Neural cell (in vitro differentiated cells): ENCODE measurements at regions not wholly inside any gene's neighbourhood (a gene's known extent, or its start where the extent isn't known, plus 50 kb on each side); places are given as distances from the start of the nearest gene placed in this dataset.

ENCODE experiments used
- H2AFZ ChIP-seq: fragments of 200-600, 300-800 bp; sonication (generic), shearing (Covaris generic); 2 replicates; pipeline ENCODE4 v1.6.0; 2014; ENCODE audit warnings: low read depth, mild to moderate bottlenecking, antibody characterized with exemption, low read length, moderate library complexity
- H3F3A ChIP-seq: fragments of 200-600 bp; shearing (Covaris generic); 2 replicates; pipeline ENCODE4 v1.6.1; 2016; ENCODE audit warnings: mild to moderate bottlenecking, moderate library complexity, mixed read lengths, antibody characterized with exemption, low read length; ENCODE audit not compliant: insufficient read depth, poor library complexity, severe bottlenecking
- H3K27ac ChIP-seq: fragments of 200-600, 300-800 bp; sonication (generic), shearing (Covaris generic); 2 replicates; pipeline ENCODE4 v1.5.1; 2014; ENCODE audit warnings: mild to moderate bottlenecking, low read length, moderate library complexity
- H3K27me3 ChIP-seq: fragments of 300-800, 200-600 bp; sonication (generic), shearing (Covaris generic); 2 replicates; pipeline ENCODE4 v1.6.0; 2014; ENCODE audit warnings: mild to moderate bottlenecking, low read depth, low read length, moderate library complexity; ENCODE audit not compliant: insufficient read depth
- H3K36me3 ChIP-seq: fragments of 300-800, 200-600 bp; sonication (generic), shearing (Covaris generic); 2 replicates; pipeline ENCODE4 v1.5.1; 2014; ENCODE audit warnings: mild to moderate bottlenecking, antibody characterized with exemption, low read length, moderate library complexity; ENCODE audit not compliant: insufficient read depth
- H3K4me2 ChIP-seq: fragments of 300-800, 200-600 bp; sonication (generic), shearing (Covaris generic); 2 replicates; pipeline ENCODE4 v1.6.0; 2014; ENCODE audit warnings: mild to moderate bottlenecking, low read length
- H3K4me3 ChIP-seq: fragments of 300-800, 200-600 bp; sonication (generic), shearing (Covaris generic); 2 replicates; pipeline ENCODE4 v1.5.1; 2014; ENCODE audit warnings: mild to moderate bottlenecking, low read length, moderate library complexity
- H3K79me2 ChIP-seq: fragments of 200-600 bp; shearing (Covaris generic); replicated peaks from 2 replicates; pipeline ENCODE4 v1.6.0; 2014; ENCODE audit warnings: mild to moderate bottlenecking, low read length, moderate library complexity; ENCODE audit not compliant: insufficient read depth
- H3K9ac ChIP-seq: fragments of 300-800, 200-600 bp; sonication (generic), shearing (Covaris generic); 2 replicates; pipeline ENCODE4 v1.6.1; 2016; ENCODE audit warnings: mild to moderate bottlenecking, low read length, mixed read lengths
- H3K9me2 ChIP-seq: fragments of 200-600 bp; shearing (Covaris generic); 2 replicates; pipeline ENCODE4 v1.6.1; 2016; ENCODE audit warnings: mild to moderate bottlenecking, low read length, mixed read lengths; ENCODE audit not compliant: insufficient read depth
- H3K9me3 ChIP-seq: fragments of 200-600, 300-800 bp; sonication (generic), shearing (Covaris generic); 2 replicates; pipeline ENCODE4 v1.6.1; 2016; ENCODE audit warnings: mild to moderate bottlenecking, mixed run types, low read length, moderate library complexity, mixed read lengths
- H4K20me1 ChIP-seq: fragments of 200-600 bp; shearing (Covaris generic); 2 replicates; pipeline ENCODE4 v1.6.1; 2016; ENCODE audit warnings: mild to moderate bottlenecking, mixed run types; ENCODE audit not compliant: insufficient read depth
- EP300 ChIP-seq: fragments of 450-650 bp; conservative IDR thresholded peaks from 2 replicates; pipeline ENCODE4 v1.6.1; 2014; ENCODE audit warnings: antibody characterized with exemption, mild to moderate bottlenecking, moderate library complexity; ENCODE audit not compliant: poor library complexity, severe bottlenecking
- EZH2 ChIP-seq: fragments of 200-600, 300-800 bp; shearing (Covaris generic), sonication (generic); IDR thresholded peaks from 2 replicates; pipeline ENCODE4 v1.6.1; 2014; ENCODE audit warnings: antibody characterized with exemption, low read length, borderline replicate concordance, mild to moderate bottlenecking; ENCODE audit not compliant: insufficient read depth, poor library complexity, severe bottlenecking
- MXI1 ChIP-seq: fragments of 450-650 bp; conservative IDR thresholded peaks from 2 replicates; pipeline ENCODE4 v1.6.1; 2014; ENCODE audit warnings: antibody characterized with exemption, mild to moderate bottlenecking; ENCODE audit not compliant: poor library complexity, severe bottlenecking
- POLR2AphosphoS5 ChIP-seq: IDR thresholded peaks from 2 replicates; pipeline ENCODE4 v1.6.1; 2012
- RAD21 ChIP-seq: fragments of 450-650 bp; conservative IDR thresholded peaks from 2 replicates; pipeline ENCODE4 v1.6.1; 2014; ENCODE audit warnings: antibody characterized with exemption, mild to moderate bottlenecking, moderate library complexity
- REST ChIP-seq: IDR thresholded peaks from 2 replicates; pipeline ENCODE4 v1.6.1; 2012; ENCODE audit warnings: borderline replicate concordance
- SMC3 ChIP-seq: fragments of 450-650 bp; conservative IDR thresholded peaks from 2 replicates; pipeline ENCODE4 v1.6.1; 2014; ENCODE audit warnings: antibody characterized with exemption, mild to moderate bottlenecking, moderate library complexity; ENCODE audit not compliant: poor library complexity
- TAF1 ChIP-seq: IDR thresholded peaks from 2 replicates; pipeline ENCODE4 v1.6.1; 2012; ENCODE audit warnings: low read depth
- TF ChIP-seq, protein P1 (sequence below): fragments of 450-650 bp; IDR thresholded peaks from 2 replicates; pipeline ENCODE4 v1.5.1; 2014; ENCODE audit warnings: antibody characterized with exemption, mild to moderate bottlenecking, moderate library complexity; ENCODE audit not compliant: poor library complexity, severe bottlenecking

GRCh38 chr2:2886922-2887321 lies 490.7 kb downstream of the EIPR1 start:
- TF ChIP-seq RAD21 (no peak), MXI1 (no peak), TAF1 (no peak), EP300 (no peak), REST (no peak), EZH2 (no peak), POLR2AphosphoS5 (no peak), SMC3 (no peak)
- TF ChIP-seq, protein P1, sequence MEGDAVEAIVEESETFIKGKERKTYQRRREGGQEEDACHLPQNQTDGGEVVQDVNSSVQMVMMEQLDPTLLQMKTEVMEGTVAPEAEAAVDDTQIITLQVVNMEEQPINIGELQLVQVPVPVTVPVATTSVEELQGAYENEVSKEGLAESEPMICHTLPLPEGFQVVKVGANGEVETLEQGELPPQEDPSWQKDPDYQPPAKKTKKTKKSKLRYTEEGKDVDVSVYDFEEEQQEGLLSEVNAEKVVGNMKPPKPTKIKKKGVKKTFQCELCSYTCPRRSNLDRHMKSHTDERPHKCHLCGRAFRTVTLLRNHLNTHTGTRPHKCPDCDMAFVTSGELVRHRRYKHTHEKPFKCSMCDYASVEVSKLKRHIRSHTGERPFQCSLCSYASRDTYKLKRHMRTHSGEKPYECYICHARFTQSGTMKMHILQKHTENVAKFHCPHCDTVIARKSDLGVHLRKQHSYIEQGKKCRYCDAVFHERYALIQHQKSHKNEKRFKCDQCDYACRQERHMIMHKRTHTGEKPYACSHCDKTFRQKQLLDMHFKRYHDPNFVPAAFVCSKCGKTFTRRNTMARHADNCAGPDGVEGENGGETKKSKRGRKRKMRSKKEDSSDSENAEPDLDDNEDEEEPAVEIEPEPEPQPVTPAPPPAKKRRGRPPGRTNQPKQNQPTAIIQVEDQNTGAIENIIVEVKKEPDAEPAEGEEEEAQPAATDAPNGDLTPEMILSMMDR = no peak
- Histone ChIP-seq H3K4me2 (no peak overlapping the region), H3F3A (no peaks in the 10 kb centered on the region), H3K4me3 (no peak overlapping the region), H3K36me3 (no peaks in the 10 kb centered on the region), H3K9me2 (no peaks in the 10 kb centered on the region), H3K27ac (peak overlapping the region; percentile 28), H3K27me3 (no peaks in the 10 kb centered on the region), H3K9ac (no peak overlapping the region), H3K9me3 (no peaks in the 10 kb centered on the region), H3K79me2 (no peaks in the 10 kb centered on the region), H2AFZ (no peak overlapping the region), H4K20me1 (no peaks in the 10 kb centered on the region)

- Histone ChIP-seq H3K9me2 (no peaks in the 10 kb centered on the region), H3K9ac (no peak overlapping the region), H3K4me3 (no peak overlapping the region), H3K36me3 (no peaks in the 10 kb centered on the region), H3K27me3 (no peaks in the 10 kb centered on the region), H3F3A (no peaks in the 10 kb centered on the region), H3K9me3 (no peaks in the 10 kb centered on the region), H4K20me1 (no peaks in the 10 kb centered on the region), H3K79me2 (no peaks in the 10 kb centered on the region), H3K4me2 (no peak overlapping the region), H3K27ac (no peak overlapping the region), H2AFZ (no peak overlapping the region)
- TF ChIP-seq POLR2AphosphoS5 (no peak), RAD21 (no peak), EZH2 (no peak), REST (no peak), TAF1 (no peak), EP300 (no peak), SMC3 (no peak)
- TF ChIP-seq, protein P1 = no peak
These were observed 496.1 kb downstream of the EIPR1 start for GRCh38 chr2:2881499-2881898.
